PFSK-1 (cell line): ENCODE measurements at regions not wholly inside any gene's neighbourhood (a gene's known extent, or its start where the extent isn't known, plus 50 kb on each side); places are given as distances from the start of the nearest gene placed in this dataset.

Source experiments
- FOXP2 ChIP-seq: optimal IDR thresholded peaks from 2 replicates; pipeline ENCODE3; 2011; ENCODE audit warnings: borderline replicate concordance, control low read depth, inconsistent platforms; ENCODE audit not compliant: insufficient read depth; ENCODE audit errors: extremely low read length, extremely low read depth
- POLR2AphosphoS5 ChIP-seq: IDR thresholded peaks from 2 replicates; pipeline ENCODE4 v1.6.1; 2012; ENCODE audit warnings: low read depth, mild to moderate bottlenecking, control low read depth, low read length, moderate library complexity
- SIN3A ChIP-seq: IDR thresholded peaks from 2 replicates; pipeline ENCODE4 v1.6.1; 2012; ENCODE audit warnings: mild to moderate bottlenecking, low read length, moderate library complexity, borderline replicate concordance; ENCODE audit not compliant: insufficient read depth
- TAF1 ChIP-seq: IDR thresholded peaks from 2 replicates; pipeline ENCODE4 v1.6.1; 2012; ENCODE audit warnings: low read length, control low read depth, borderline replicate concordance; ENCODE audit not compliant: insufficient read depth
- TF ChIP-seq, protein P1 (sequence below), 2 experiments: IDR thresholded peaks; 2 replicates each; pipeline versions ENCODE4 v1.6.1 to v1.8.0; 2011 to 2012; ENCODE audit warnings: low read depth in 2 of 2, low read length in 2 of 2, control low read depth in 1 of 2, inconsistent platforms in 1 of 2, mild to moderate bottlenecking in 1 of 2, moderate library complexity in 1 of 2; ENCODE audit not compliant: insufficient read depth in 1 of 2

DNA sequence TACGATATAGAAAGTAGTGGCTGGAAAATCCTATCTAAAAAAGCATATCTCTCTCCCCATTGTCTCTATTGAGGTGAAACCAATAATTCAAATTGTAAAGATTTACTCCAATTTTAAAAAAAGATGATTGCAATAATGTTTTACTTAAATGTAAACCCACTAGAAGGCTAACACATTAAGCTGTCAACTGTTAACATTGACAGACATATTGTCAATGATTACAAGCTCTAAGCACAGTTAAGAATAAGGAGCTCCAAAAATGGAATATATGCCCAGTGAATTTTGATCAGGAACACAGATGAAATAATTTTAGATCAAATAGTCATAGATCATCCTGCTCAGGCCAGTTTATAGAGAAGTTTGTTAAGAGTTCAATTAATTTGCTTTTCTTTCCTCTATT, 123.6 kb upstream of the NETO1 start:
- TF ChIP-seq SIN3A: no peak

DNA sequence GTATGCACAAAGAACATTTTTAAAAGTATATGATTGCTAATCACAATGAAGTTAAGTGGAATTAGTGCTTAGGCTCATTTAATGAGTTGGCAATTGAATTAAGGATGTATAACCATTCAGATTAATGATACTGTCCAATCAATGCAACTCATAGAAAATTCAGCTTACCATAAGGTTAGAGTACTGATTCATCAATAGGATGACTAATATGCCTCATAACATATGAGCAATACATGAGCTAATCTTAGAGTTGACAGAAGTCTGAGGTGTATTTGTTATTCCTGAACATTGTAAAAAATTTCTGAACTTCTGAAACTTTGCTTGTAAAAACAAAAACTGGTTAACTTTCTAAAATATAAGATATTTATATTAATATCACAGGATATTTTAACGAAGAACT, 118.3 kb upstream of the NETO1 start:
- TF ChIP-seq FOXP2 (no peak), TAF1 (no peak), POLR2AphosphoS5 (no peak), SIN3A (no peak)
- TF ChIP-seq, protein P1, sequence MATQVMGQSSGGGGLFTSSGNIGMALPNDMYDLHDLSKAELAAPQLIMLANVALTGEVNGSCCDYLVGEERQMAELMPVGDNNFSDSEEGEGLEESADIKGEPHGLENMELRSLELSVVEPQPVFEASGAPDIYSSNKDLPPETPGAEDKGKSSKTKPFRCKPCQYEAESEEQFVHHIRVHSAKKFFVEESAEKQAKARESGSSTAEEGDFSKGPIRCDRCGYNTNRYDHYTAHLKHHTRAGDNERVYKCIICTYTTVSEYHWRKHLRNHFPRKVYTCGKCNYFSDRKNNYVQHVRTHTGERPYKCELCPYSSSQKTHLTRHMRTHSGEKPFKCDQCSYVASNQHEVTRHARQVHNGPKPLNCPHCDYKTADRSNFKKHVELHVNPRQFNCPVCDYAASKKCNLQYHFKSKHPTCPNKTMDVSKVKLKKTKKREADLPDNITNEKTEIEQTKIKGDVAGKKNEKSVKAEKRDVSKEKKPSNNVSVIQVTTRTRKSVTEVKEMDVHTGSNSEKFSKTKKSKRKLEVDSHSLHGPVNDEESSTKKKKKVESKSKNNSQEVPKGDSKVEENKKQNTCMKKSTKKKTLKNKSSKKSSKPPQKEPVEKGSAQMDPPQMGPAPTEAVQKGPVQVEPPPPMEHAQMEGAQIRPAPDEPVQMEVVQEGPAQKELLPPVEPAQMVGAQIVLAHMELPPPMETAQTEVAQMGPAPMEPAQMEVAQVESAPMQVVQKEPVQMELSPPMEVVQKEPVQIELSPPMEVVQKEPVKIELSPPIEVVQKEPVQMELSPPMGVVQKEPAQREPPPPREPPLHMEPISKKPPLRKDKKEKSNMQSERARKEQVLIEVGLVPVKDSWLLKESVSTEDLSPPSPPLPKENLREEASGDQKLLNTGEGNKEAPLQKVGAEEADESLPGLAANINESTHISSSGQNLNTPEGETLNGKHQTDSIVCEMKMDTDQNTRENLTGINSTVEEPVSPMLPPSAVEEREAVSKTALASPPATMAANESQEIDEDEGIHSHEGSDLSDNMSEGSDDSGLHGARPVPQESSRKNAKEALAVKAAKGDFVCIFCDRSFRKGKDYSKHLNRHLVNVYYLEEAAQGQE (IDR thresholded peaks at IDR 0.05; ENCODE audit: insufficient read depth in 1 of 2, low read depth in 2 of 2, low read length in 2 of 2): no peak

DNA sequence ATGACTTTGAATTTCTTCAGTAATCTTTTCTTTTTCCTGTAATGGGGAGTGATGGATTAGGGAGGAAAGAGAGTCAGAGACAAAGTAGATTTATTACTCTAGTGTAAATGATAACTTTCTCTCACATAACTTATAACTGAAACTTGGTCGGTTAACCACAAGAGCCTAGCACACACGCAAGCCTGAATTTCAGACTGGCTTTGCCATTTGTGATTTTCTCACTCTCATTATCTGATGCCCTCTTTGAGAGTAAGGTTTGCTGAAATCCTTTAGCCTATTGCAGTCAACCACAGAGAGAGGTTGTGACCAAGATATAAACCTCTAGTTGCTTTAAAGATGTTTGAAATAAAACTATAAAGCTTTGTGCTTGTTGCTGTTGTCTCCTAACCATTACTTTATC, 117.9 kb upstream of the NETO1 start:
- TF ChIP-seq FOXP2 (no peak), SIN3A (no peak), POLR2AphosphoS5 (no peak), TAF1 (no peak)
- TF ChIP-seq, protein P1 (IDR thresholded peaks at IDR 0.05; ENCODE audit: insufficient read depth in 1 of 2, low read depth in 2 of 2, low read length in 2 of 2): no peak

DNA sequence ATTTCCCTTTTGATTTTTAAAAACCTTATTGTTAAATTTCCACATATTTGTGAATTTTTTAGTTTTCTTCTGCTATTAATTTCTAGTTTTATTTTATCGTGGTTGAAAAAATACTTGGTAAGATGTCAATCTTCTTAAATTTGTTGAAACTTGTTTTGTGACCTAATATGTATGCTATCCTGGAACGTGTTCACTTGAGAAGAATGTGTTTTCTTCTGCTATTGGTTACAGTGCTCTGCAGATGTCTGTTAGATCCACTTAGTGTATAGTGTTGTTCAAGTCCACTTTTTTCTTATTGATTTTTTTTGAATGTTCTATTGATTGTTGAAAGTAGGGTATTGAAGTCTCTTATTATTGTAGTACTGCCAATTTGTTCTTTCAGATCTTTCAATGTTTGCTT, 116.5 kb upstream of the NETO1 start:
- no peak for TF ChIP-seq TAF1
- TF ChIP-seq, protein P1 (IDR thresholded peaks at IDR 0.05; ENCODE audit: insufficient read depth in 1 of 2, low read depth in 2 of 2, low read length in 2 of 2): no peak
- TF ChIP-seq SIN3A: no peak
- no peak for TF ChIP-seq FOXP2
- TF ChIP-seq POLR2AphosphoS5: no peak

DNA sequence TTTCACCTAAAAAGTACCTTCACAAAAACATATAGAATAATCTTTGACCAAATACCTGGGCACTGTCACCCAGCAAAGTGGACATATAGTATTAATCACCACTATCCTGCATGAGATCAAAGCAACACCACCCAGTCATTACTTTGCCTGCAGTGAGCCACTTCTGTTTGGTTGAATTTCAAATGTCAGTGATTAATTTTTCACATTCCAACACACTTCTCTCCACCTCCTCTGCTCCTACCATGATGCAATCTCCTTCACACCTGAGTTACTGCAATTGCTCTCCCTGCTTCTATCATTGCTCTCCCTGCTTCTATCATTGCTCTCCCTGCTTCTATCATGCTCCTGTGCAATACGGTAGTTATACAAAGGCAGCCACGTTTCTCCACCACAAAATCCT, 106.1 kb upstream of the NETO1 start:
- TF ChIP-seq, protein P1 (IDR thresholded peaks at IDR 0.05; ENCODE audit: insufficient read depth in 1 of 2, low read depth in 2 of 2, low read length in 2 of 2): no peak
- TF ChIP-seq FOXP2 (no peak), SIN3A (no peak), TAF1 (no peak), POLR2AphosphoS5 (no peak)
